LHCN-M2 (cell line): ENCODE measurements at regions not wholly inside any gene's neighbourhood (a gene's known extent, or its start where the extent isn't known, plus 50 kb on each side); places are given as distances from the start of the nearest gene placed in this dataset.

Source experiments
- DNase-seq: peaks from one replicate; pipeline ENCODE4 v3.0.0-alpha.2; 2012; ENCODE audit warnings: low read depth

DNA sequence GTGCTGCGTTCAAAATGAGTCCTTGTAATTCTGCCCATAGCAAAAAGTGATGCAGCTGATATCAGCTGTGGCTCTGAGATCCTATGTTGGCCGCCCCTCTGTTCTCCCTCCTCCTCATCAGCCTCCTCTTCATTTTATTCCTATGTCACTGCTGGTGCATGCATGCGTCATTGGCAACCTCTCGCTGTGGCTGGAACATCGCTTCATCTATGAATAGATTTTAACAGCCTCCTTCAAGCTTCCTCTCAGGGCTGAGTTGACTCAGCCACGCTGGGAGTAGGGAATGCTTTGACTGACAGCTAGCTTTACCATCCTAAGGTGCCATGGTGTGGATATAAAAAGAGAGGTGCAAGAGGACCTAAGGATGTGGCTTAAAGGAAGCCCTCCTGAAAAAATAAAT is 303.5 kb downstream of the PLK2 start:
- DNase-seq, result peak; percentile 71

DNA sequence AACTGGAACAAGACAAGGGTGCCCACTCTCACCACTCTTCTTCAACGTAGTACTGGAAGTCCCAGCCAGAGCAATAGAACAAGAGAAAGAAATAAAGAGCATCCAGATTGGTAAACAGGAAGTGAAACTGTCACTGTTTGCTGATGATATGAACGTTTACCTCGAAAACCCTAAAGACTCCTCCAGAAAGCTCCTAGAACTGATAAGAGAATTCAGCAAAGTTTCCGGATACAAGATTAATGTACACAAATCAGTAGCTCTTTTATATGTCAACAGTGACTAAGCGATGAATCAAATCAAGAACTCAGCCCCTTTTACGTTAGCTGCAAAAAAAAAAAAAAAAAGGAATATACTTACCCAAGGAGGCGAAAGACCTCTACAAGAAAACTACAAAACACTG is 306.6 kb downstream of the PLK2 start:
- DNase-seq, result no peak

DNA sequence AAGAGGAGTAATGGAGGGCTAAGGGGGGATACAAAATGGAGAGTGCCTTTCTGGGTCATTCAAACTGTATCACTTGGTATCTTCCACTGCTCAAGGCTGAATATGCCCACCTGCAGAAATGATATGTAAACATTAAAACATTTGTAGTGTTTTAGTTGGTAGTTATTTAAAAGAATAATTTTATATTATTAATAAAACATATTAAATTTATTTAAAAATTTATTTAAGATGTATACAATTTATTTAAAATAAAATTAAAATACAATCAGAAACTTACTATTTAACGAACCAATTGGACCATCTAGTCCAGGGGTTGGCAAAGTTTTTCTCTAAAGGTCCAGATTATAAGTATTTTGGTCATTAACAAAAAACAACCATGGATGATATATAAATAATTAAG is 308.5 kb downstream of the PLK2 start:
- DNase-seq, result no peak

GRCh38 chr5:58150926-58151325 is 309.0 kb downstream of the PLK2 start:
- DNase-seq, result no peak

GRCh38 chr5:58149746-58150145 is 310.1 kb downstream of the PLK2 start:
- DNase-seq, result no peak

DNA sequence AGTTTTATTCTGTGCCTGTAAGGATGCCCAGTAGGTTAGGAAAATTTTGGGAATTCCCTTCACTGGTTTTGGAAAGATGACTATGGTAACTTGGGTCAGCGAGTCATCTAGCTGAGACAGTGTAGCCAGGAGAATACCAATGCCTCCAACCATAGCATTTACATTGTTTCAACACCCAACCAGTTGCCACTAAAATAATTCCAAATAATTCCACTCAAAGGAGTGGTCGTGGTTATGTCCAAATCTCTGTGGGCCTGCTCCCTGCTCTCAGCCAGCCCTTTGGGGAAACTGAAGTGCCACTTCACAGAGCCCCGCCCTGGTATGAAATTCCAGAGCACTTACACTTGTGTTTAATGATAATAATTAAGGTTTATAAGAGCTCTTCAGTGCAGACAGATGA is 310.5 kb downstream of the PLK2 start:
- peak; percentile 57 for DNase-seq

DNA sequence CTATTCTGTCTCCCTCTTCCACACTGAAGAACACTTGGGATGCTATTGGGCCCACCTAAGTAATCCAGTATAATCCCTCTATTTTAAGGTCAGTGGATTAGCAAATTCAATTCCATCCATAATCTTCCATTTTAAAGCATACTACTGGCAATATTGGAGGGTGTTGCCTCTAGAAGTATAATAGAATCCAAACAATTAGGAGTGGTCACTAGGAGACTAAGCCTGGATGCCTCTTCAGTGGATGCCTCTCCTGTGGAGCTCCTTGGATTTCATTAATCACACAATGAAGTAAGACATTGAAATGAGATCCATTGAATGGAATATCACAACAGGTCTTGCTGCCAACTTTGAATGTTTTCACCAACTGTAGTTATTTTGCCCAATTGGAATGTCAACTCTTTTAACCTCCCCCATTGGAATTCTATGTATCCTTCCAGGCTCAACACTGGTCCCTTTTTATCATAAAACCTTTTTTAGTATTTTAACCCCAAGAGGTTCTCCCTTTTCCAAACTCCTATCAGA is 311.6 kb downstream of the PLK2 start:
- DNase-seq, result no peak

DNA sequence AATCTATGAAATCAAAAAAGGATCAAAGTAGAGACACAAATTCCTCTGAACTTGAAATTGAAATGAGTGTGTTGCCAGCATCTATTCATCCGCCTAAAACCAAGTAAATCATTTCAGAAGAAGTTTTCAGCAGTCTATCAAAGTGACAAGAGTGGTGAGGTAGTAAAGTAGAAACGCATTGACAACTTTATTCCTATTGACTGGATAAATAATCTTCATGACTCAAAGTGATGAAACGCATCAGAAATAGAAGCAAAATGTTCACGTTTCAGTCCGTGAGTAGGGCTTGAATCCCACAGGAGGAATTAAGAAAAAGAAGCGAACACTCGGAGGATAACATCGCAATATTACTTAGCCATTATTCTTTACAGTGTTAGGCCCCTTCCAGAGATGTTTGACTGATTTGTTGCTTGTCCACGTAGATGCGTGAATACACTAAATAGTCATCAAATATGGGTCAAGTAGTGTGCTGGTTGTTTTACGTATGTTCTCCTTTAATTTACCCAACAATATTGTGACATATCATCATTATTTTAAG is 314.4 kb downstream of the PLK2 start:
- no peak for DNase-seq

- DNase-seq, result no peak
Observed at GRCh38 chr5:58143727-58144126, 316.2 kb downstream of the PLK2 start.

DNA sequence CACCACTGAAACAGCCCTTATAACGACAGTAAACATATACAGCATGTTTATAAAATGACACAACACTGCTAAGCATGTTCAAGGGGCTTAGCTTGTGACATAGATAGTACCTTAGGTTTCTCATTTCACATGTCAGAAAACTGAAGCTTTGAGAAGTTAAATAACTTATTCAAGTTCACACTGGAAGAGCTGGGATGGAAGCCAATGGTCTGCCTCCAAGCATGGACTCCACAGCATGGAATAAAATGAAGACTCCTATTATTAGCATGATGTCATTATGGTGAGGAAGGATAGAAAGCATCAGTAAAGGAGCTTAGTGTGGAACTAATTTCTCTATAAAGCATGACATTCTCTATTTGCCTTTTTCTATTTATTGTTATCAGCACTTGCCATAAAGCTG is 316.7 kb downstream of the PLK2 start:
- no peak for DNase-seq

DNA sequence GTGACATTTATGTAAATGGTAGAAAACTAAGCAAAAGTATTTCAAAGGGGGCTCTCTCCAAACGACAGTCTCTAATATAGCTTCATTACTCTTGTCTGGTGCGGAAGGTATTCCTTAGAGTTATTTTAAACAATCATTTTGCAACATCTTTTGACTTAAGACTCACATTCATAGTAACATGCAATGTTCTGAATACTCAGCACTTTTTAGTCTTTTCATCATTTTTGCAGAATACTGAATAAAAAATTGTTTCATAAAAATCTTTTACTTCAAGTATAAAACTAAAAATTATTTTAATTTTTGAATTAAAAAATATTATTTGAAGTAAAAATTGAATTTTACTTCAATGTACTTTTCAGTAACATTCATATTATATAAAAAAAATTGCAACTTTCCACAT is 321.1 kb downstream of the PLK2 start:
- DNase-seq, result no peak

- DNase-seq, result peak; percentile 64
Observed at GRCh38 chr5:58136406-58136805, 323.5 kb downstream of the PLK2 start.

DNA sequence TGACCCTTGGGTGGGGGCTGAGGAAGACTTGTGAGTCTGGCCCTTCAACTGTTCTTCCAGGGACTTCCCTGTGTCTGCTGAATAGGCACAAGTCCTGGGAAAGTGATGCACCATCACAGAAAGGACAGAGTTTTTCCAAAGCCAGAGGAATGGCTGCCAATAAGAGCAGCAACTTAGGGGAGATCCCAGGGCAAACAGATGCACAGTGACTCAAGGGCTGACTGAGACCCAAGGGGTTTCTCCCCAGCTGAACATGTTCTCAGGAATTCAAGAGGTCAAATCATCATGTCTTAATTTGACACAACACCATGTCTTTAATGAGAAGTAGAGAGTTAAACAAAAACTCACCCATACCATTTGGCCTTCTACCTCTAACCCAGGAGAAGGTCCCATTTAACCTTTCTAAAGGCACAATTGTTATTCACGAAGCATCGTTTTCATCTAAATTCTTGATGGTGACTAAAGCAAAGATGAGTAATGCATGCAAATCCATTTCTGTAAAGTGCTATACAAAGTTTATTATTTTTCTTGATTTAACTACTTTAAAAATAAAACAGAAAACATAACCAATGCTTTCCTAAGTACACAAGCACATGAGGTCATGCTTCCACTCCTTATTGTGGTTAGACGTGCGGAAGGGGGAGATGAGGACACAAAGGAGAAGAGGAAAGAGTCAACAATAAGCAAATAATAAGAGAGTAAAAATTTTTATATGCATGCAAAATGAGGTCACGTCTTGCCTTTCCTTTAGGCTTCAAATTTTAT is 324.1 kb downstream of the PLK2 start:
- DNase-seq, result peak; percentile 95

GRCh38 chr5:58133631-58134296 is 326.1 kb downstream of the PLK2 start:
- peak; percentile 62 for DNase-seq

DNA sequence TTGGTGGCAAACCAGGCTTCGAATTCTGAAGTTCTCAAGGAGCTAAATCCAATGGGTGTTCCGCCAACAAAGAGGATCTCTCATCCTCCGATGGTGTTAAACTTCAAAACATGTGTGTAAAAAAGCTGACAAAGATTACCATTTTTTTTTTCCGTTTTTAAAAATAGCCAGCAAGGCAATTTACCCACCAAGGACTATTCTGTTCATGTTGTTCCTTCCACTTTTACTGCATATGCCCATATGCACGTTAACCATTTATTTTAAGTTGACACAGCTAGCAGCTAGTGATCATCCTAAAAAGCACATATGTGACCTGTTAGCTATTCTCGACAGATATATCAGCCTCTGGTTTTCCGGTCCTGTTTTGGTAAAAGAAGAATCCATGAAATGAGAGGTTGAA is 326.7 kb downstream of the PLK2 start:
- DNase-seq, result no peak

GRCh38 chr5:58127255-58128220 is 332.3 kb downstream of the PLK2 start:
- DNase-seq, result peak; percentile 42

DNA sequence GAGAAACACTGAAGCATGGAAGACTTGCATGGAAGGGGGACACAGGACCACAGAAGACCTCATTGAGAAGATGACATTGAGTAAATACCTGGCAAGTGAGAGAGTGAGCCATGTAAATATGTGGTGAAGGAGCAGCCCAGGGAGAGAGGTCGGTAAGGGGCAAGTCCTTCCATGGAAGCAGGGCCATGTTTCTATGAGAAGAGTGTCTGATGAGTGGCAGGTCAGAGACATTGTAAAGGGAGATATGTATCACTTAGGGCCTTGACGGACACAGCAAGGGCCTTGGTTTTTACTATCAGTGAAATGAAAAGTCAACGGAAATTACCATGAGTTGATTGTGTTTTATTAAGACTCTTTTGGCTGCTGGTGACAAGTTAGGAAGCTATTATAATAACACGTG is 336.4 kb downstream of the PLK2 start:
- DNase-seq, result no peak

DNA sequence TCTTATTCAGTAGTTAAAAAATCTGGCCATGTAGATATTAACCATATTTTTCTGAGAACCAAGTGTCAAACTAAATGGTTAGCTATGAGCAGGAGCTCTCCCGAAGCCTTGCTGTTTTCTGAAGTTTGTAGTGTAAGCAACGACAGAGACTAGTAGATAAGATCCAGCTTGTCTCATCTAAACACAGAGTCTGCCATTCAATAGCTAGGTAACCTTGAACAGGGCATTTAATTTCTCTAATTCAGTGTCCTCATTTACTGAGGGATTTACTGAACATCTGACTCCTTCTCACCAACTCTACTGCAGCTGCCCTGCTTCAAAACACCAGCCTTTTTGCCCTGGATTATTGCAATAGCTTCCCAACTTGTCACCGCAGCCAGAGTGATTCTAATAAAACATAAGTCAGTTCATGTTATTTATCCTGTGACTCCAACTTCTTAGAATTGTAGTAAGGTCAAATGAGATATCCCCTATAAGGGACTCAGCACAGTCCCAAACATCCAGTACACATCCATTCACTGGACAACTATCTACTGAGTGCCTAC is 337.0 kb downstream of the PLK2 start:
- peak; percentile 22 for DNase-seq

GRCh38 chr5:58122157-58122556 is 337.7 kb downstream of the PLK2 start:
- DNase-seq, result no peak

- no peak for DNase-seq
Observed at GRCh38 chr5:58121391-58121790, 338.5 kb downstream of the PLK2 start.

DNA sequence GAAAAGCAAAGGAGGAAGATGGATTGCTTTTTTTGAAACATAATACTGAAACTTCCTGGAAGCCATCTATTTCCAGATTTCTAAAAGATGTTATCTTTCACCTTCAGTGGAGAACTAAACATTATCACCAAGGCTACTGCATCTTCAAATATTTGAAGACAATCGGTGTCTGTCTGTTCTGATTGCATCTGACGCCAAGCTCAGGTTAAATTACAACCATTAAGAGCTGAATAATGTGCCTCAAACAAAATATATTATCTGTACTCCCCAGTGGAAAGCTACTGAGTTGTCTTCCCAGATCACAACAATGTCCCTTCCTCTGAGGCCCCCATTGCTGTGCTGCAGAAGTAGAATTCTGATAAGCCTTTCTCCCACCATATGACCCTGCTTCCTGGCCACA is 342.3 kb downstream of the PLK2 start:
- no peak for DNase-seq
